Urinary bladder (tissue), 3 donors: ENCODE measurements at regions not wholly inside any gene's neighbourhood (a gene's known extent, or its start where the extent isn't known, plus 50 kb on each side); places are given as distances from the start of the nearest gene placed in this dataset.

Source experiments
- DNase-seq: peaks from one replicate; pipeline ENCODE4 v3.0.0-alpha.2; 2015; ENCODE audit errors: extremely low spot score
- H3K27ac ChIP-seq: one replicate; pipeline ENCODE4 v1.5.1; 2013; ENCODE audit warnings: low read depth, mild to moderate bottlenecking, moderate library complexity
- H3K36me3 ChIP-seq: one replicate; pipeline ENCODE4 v1.6.1; 2013; ENCODE audit warnings: mild to moderate bottlenecking, moderate library complexity; ENCODE audit not compliant: insufficient read depth
- H3K4me1 ChIP-seq: one replicate; pipeline ENCODE4 v1.6.1; 2013; ENCODE audit warnings: mild to moderate bottlenecking, moderate library complexity; ENCODE audit not compliant: insufficient read depth
- H3K4me3 ChIP-seq: one replicate; pipeline ENCODE4 v1.5.1; 2013; ENCODE audit warnings: low read depth, low read length
- WGBS: extraction: QIAGEN DNeasy Blood & Tissue Kit; methylation state at CpG from one replicate; pipeline ENCODE4 v1.1.7; 2013; 5-methylcytosine and 5-hydroxymethylcytosine counted together
- donor health status: healthy with polysubstance abuse.
- donor health status: healthy.

- Histone ChIP-seq H3K27ac (no peak overlapping the region), H3K4me1 (peaks cover 2% of the 10 kb centered on the region), H3K4me3 (no peak overlapping the region), H3K36me3 (peaks cover 2% of the 10 kb centered on the region)
- 39% methylated on average over 4 of the region's 4 CpGs for WGBS
- DNase-seq: no peak
Observed at GRCh38 chr4:128354205-128354821, 66.7 kb upstream of the PGRMC2 start.

DNA sequence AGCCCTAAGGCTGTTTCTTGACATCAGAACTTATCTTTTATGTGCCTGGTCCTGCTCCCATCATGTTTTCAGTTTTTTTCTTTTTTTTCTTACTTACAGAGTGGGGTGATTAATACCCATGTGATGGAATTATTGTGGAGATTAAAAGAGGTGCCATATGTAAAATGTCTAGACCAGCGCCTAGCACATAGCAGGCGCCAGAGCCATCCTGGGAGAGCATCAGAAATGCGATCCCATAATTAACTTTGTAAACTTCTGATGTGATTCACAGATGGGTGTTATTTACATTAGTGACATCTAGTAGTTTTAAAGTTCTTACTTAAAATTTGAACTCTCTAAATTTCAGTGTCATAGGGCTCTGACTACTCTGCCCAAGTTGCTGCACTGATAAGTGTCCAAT lies 66.2 kb upstream of the PGRMC2 start:
- Histone ChIP-seq H3K36me3 (peaks cover 2% of the 10 kb centered on the region), H3K27ac (no peak overlapping the region), H3K4me3 (no peak overlapping the region), H3K4me1 (peaks cover 2% of the 10 kb centered on the region)
- 91% methylated on average over 3 of the region's 3 CpGs for WGBS
- DNase-seq: no peak

DNA sequence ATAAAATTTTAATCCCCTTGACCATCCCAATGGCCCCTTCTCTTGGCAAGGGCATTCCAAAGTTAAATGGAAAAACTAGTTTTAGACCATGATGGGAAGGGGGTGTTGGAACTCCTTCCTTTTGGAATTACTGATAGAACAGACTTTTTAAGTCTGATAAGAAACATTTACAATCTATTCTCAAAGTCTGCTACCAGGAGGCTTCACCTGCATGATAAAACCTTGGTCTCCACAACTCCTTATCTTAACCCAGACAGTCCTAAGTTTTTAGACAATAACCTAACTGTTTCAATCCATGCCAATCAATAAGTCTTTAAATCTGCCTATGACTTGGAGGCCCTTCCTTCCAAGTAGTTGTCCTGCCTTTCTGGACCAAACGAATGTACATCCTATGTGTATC lies 63.9 kb upstream of the PGRMC2 start:
- H3K4me1 ChIP-seq: peaks cover 2% of the 10 kb centered on the region
- no peak overlapping the region for H3K4me3 ChIP-seq
- no peak overlapping the region for H3K27ac ChIP-seq
- H3K36me3 ChIP-seq: peaks cover 2% of the 10 kb centered on the region
- no peak for DNase-seq
- WGBS: 91% methylated on average over 1 of the region's 1 CpG

DNA sequence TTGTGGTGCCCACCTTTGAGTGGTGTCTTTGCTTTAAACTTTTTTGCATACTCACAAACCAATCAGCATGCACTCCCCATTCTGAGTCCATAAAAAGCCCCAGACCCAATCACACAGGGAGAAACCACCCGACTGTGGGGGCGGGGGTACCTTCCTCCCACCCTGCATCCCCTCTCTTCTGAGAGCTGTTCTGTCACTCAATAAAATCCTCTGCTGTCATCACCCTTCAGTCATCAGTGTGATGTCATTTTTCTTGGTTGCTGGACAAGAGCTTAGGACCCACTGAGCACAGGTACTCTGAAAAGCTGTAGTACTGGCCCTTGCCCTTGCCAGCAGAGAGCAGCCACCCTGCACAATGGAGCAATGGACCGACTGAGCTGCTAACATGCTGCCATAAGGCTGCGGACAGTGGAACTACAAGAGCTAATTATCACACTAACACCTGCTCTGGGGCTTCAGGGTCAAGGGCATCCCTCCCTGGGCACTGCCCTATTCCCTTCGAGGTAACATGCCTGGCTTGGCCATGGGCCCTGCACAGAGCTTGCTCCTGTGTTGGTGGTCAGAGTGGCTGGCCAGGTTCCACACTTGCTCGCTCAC lies 62.9 kb upstream of the PGRMC2 start:
- Histone ChIP-seq H3K36me3 (no peaks in the 10 kb centered on the region), H3K27ac (no peak overlapping the region), H3K4me1 (peaks cover 2% of the 10 kb centered on the region), H3K4me3 (no peak overlapping the region)
- DNase-seq: no peak
- WGBS: 92% methylated on average over 6 of the region's 6 CpGs

DNA sequence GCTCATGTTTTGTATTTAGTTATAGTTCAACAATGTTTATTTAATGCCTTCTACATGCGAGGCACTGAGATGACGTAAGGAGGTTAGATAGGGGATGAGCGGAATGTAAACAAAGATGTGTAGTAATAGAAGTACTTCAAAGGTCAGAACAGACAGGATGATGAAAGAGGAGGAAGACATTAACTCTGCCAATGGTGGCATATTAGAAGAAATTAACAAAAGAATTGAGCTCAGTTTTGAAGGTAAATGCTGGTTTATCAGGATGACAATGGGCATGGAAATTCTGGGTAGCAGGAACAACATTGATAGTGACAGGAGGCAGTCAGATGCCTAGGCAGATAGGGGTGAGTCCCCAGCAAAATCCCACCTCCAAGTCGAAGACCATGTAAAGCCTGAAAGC lies 62.3 kb upstream of the PGRMC2 start:
- no peaks in the 10 kb centered on the region for H3K36me3 ChIP-seq
- 49% methylated on average over 4 of the region's 4 CpGs for WGBS

GRCh38 chr4:128347930-128348660 lies 60.5 kb upstream of the PGRMC2 start:
- WGBS: 52% methylated on average over 4 of the region's 4 CpGs
- DNase-seq: no peak
- Histone ChIP-seq H3K27ac (no peak overlapping the region), H3K4me3 (no peak overlapping the region), H3K4me1 (no peaks in the 10 kb centered on the region), H3K36me3 (no peaks in the 10 kb centered on the region)

More for the DNA sequence above, 62.3 kb upstream of the PGRMC2 start:
- no peak overlapping the region for H3K4me3 ChIP-seq
- no peak overlapping the region for H3K27ac ChIP-seq
- no peak for DNase-seq
- peaks cover 2% of the 10 kb centered on the region for H3K4me1 ChIP-seq

DNA sequence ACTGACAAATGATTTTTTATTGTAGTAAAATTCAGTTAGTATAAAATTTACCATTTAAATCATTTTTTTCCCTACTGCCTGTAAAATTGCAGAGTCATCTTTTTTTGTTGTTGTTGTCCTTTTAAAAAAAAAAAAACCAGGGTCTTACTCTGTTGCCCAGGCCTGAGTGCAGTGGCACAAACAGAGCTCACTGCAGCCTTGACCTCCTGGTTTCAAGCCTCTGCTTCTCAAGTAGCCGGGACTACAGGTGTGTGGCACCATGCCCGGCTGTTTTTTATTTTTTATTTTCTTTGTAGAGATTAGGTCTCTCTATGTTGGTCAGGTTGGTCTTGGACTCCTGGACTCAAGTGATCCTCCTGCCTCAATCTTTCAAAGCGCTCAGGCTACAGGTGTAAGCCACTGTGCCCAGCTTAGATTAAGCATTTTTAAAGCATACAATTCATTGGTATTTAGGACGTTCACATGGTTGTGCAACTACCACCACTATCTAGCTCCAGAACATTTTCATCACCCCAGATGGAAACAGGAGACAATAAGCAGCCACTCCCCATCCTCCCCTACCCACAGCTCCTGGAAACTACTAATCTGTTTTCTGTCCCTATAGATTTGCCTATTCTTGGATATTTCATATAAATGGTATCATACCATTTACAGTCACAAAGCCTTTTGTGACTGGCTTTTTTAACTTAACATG lies 59.7 kb upstream of the PGRMC2 start:
- Histone ChIP-seq H3K4me1 (no peaks in the 10 kb centered on the region), H3K36me3 (no peaks in the 10 kb centered on the region), H3K27ac (no peak overlapping the region), H3K4me3 (no peak overlapping the region)
- WGBS: 81% methylated on average over 4 of the region's 4 CpGs
- DNase-seq: no peak

- no peaks in the 10 kb centered on the region for H3K4me1 ChIP-seq
- H3K27ac ChIP-seq: no peak overlapping the region
- no peak overlapping the region for H3K4me3 ChIP-seq
- H3K36me3 ChIP-seq: no peaks in the 10 kb centered on the region
- no peak for DNase-seq
- 90% methylated on average over 3 of the region's 3 CpGs for WGBS
Observed at GRCh38 chr4:128346054-128346716, 58.6 kb upstream of the PGRMC2 start.

GRCh38 chr4:128345650-128346049 lies 58.0 kb upstream of the PGRMC2 start:
- Histone ChIP-seq H3K27ac (no peak overlapping the region), H3K4me3 (no peak overlapping the region), H3K4me1 (no peaks in the 10 kb centered on the region), H3K36me3 (no peaks in the 10 kb centered on the region)
- no peak for DNase-seq
- 63% methylated on average over 1 of the region's 1 CpG for WGBS

DNA sequence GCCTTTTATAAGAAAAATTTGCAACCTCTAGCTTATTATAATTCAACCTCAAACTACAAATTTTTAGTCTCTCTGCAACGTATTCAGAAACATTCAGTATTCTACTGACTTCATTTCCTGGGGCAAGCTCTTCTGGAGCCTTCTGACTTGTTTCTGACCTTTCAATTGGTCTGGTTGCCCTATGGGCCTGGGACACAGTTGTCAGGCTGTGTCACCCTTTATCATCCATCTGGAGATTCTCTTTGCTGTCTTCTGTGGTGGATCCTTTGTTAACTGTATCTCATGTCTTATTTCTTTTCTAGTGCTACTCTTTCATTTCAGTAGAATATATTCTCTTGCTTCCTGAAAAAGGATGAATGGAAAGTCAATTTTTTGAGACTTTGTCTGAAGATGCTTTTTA lies 55.1 kb upstream of the PGRMC2 start:
- no peak for DNase-seq
- WGBS: 42% methylated on average over 1 of the region's 1 CpG
- Histone ChIP-seq H3K4me1 (no peaks in the 10 kb centered on the region), H3K36me3 (no peaks in the 10 kb centered on the region), H3K4me3 (no peak overlapping the region), H3K27ac (no peak overlapping the region)

GRCh38 chr4:128341634-128342033 lies 54.0 kb upstream of the PGRMC2 start:
- Histone ChIP-seq H3K27ac (no peak overlapping the region), H3K4me3 (no peak overlapping the region), H3K36me3 (no peaks in the 10 kb centered on the region), H3K4me1 (no peaks in the 10 kb centered on the region)
- DNase-seq: no peak
- WGBS: 93% methylated on average over 4 of the region's 4 CpGs

DNA sequence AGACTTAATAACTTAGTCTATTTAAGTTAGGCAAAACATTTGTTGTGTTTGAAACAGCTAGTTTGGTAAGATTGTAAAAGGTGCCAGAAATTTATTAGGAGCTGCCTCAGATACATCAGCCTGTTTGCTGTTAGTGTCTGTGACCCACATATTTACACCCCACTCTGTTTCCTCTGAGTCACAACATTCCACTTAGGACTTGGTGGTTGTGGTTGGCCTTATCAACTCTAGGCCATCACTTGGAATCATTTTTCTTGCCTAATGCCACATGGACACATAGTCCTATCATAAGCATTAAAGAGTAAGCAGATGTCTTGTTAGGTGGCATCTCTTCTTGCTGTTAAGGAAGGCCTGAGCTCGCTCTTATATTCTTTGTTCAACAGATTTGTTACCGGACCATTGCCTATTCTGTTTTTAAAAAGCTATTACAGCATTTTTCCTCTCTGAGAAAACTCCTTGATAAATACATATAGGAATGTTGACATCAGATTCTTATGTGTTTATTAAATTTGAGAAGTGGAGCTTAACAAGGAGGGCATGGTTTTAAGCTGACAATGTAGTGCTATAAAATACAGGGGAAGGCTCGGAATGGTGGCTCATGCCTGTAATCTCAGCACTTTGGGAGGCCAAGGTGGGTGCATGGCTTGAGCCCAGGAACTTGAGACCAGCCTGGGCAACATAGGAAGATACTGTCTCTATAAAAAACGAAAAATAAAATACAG lies 51.2 kb upstream of the PGRMC2 start:
- no peaks in the 10 kb centered on the region for H3K4me1 ChIP-seq
- no peaks in the 10 kb centered on the region for H3K36me3 ChIP-seq
- no peak overlapping the region for H3K4me3 ChIP-seq
- WGBS: 87% methylated on average over 4 of the region's 4 CpGs
- no peak overlapping the region for H3K27ac ChIP-seq
- DNase-seq: no peak

DNA sequence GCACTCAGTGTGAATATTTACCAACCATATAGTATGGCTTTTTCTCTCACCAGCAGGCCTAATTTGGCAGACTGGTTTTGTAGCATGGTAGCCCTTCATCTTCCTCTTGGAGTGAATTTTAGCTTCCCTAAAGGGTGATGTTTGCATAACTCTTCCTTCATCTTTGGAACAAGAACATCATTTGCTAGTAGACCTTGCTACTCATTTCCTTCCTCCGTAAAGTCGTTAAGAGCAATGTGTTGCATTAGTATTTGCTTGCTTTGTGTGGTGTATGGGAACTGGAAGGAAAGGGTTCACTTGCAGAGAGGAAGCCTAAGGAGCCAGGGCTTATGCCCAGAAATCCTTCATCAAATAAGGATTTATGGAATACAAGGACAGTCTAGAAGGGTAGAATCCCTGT lies 50.2 kb upstream of the PGRMC2 start:
- no peak overlapping the region for H3K4me3 ChIP-seq
- WGBS: 87% methylated on average over 2 of the region's 2 CpGs
- H3K4me1 ChIP-seq: no peaks in the 10 kb centered on the region
- DNase-seq: no peak
- H3K36me3 ChIP-seq: no peaks in the 10 kb centered on the region
- H3K27ac ChIP-seq: no peak overlapping the region
